Lower leg skin (tissue), 3 donors: ENCODE measurements at regions not wholly inside any gene's neighbourhood (a gene's known extent, or its start where the extent isn't known, plus 50 kb on each side); places are given as distances from the start of the nearest gene placed in this dataset.

Experiments used
- CTCF ChIP-seq, 3 donors: fragments of 450-650 bp; IDR thresholded peaks; one replicate each; pipeline ENCODE4 v1.5.1; 2016; ENCODE audit warnings: antibody characterized with exemption in 3 of 3, mild to moderate bottlenecking in 3 of 3, moderate library complexity in 2 of 3
- POLR2A ChIP-seq, 2 donors: fragments of 450-650 bp; IDR thresholded peaks; one replicate each; pipeline ENCODE4 v1.6.1; 2016 to 2017; ENCODE audit warnings: antibody characterized with exemption in 2 of 2, mild to moderate bottlenecking in 1 of 2, moderate library complexity in 1 of 2

DNA sequence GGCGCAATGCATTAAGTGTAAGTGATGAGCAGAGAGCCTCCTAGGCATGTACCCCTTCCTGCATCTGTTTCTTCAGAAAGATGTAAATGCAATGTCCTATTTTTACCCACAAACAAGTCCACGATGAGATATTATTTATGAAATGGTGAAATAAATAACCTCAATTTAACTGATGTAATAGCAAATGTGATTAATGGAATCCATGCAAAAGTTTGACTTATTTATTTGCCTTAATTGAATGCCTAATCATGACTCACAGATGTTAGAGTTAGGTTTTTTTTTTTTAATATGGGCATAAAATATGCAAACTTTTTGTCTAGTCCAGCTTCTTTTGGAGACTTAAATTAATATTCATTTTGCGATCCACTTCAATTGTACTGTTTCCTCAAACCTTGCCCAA, 67.7 kb upstream of the ITGA4 start:
- no peak for TF ChIP-seq CTCF (IDR thresholded peaks at IDR 0.05)
- TF ChIP-seq POLR2A (IDR thresholded peaks at IDR 0.05): no peak
